Fibroblast of villous mesenchyme (primary cell): ENCODE measurements at regions not wholly inside any gene's neighbourhood (a gene's known extent, or its start where the extent isn't known, plus 50 kb on each side); places are given as distances from the start of the nearest gene placed in this dataset.

ENCODE experiments used
- DNase-seq: peaks from one replicate; pipeline ENCODE4 v3.0.0-alpha.2; 2010; ENCODE audit warnings: low read depth
- H3K4me3 ChIP-seq: 2 replicates; pipeline ENCODE4 v1.5.1; 2011; ENCODE audit warnings: low read depth, mild to moderate bottlenecking, low read length
- TF ChIP-seq, protein P1 (sequence below): IDR thresholded peaks from 2 replicates; pipeline ENCODE4 v1.5.1; 2012; ENCODE audit warnings: low read depth, mild to moderate bottlenecking, low read length; ENCODE audit not compliant: insufficient read depth

DNA sequence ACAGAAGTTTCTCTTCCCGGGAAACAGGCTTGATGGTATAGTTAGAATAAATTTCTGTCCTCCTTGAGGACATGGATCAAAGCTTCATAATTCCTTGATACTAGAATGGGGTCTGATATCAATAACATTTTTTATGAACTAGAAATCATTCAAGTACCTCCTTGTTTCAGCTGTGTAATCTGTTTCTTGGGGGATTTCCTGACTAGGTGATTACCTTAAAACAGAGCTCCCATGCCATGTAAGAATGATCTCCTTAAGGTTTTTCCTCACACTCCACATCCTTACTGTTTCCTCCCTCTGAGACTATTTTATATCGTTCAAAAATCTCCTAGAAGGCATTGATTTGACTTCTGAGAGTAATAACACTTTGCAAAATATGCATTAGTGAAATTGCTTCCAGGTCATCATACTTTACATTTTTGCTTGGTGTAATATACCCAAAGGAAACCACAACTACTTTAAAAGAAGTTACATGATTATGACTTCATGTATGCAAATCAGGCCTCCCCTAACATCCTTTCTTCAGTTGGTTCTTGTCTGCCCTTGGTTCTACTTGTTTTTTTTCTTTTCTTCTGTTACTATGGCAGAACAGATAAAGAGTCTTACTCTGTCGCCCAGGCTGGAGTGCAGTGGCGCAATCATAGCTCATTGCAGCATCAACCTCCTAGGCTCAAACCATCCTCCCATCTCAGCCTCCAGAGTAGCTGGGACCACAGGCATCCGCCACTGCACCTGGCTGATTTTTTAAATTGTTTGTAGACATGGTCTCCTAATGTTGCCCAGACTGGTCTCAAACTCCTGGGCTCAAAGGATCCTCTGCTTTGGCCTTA is 388.8 kb downstream of the ZFHX3 start:
- H3K4me3 ChIP-seq, result no peak overlapping the region
- TF ChIP-seq, protein P1, sequence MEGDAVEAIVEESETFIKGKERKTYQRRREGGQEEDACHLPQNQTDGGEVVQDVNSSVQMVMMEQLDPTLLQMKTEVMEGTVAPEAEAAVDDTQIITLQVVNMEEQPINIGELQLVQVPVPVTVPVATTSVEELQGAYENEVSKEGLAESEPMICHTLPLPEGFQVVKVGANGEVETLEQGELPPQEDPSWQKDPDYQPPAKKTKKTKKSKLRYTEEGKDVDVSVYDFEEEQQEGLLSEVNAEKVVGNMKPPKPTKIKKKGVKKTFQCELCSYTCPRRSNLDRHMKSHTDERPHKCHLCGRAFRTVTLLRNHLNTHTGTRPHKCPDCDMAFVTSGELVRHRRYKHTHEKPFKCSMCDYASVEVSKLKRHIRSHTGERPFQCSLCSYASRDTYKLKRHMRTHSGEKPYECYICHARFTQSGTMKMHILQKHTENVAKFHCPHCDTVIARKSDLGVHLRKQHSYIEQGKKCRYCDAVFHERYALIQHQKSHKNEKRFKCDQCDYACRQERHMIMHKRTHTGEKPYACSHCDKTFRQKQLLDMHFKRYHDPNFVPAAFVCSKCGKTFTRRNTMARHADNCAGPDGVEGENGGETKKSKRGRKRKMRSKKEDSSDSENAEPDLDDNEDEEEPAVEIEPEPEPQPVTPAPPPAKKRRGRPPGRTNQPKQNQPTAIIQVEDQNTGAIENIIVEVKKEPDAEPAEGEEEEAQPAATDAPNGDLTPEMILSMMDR, result no peak
- DNase-seq, result no peak

- no peak for DNase-seq
- no peak overlapping the region for H3K4me3 ChIP-seq
- TF ChIP-seq, protein P1, result no peak
Observed at GRCh38 chr16:72657791-72658190, 390.1 kb downstream of the ZFHX3 start.

- TF ChIP-seq, protein P1, result no peak
- H3K4me3 ChIP-seq, result no peak overlapping the region
- DNase-seq, result no peak
Observed at GRCh38 chr16:72657164-72657563, 390.8 kb downstream of the ZFHX3 start.

DNA sequence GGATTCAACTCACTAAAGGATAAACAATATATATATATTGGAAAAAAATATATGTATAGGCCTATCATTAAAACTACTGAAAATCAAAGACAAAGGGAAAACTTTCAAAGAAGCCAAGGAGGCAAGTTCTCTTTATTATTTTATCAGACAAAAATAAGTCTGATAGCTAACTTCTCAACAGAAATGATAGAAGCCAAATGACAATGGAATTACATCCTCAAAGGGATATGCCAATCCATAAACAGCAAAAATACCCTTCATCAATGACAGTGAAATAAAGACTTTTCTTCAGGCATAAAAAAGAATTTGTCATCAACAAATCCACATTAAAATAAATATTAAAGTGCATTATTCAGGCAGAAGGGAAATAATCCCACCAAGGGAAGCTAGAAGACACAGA is 393.4 kb downstream of the ZFHX3 start:
- H3K4me3 ChIP-seq, result no peak overlapping the region
- no peak for DNase-seq
- TF ChIP-seq, protein P1, result no peak

DNA sequence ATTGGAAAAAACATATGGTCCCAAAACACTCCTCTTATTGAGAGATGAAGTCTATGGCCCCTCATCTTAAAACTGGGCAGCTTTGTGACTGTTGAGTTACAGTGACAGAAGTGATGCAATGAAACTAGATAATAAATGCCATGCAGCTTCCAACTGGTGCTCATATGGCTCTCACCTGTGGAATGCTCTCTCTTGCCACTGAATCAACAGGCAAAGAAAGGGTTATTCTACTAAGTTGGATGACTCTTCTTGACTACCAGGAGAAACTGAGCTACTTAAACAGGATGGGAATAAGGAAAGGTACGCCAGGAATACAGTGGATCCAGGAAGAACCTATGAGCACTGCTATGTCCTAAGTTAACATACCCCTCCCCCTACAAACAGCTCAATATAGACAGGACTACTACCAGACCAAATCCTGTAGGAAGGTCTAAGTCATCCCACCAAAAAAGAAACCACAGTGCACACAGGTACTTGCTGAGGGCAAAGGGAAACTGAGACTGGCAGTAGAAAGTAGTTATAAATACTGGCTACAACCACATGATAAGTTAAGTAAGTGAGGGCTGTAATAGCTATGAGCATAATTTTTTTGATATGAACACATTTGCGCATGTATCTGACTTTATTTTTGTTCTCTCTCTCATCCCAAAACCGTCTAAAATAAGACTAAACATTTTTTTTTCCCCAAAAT is 398.5 kb downstream of the ZFHX3 start:
- H3K4me3 ChIP-seq, result no peak overlapping the region
- DNase-seq, result no peak
- TF ChIP-seq, protein P1, result no peak

- no peak overlapping the region for H3K4me3 ChIP-seq
- DNase-seq, result no peak
- TF ChIP-seq, protein P1, result no peak
Observed at GRCh38 chr16:72646615-72647014, 401.3 kb downstream of the ZFHX3 start.
